ENCODE measurements at regions not wholly inside any gene's neighbourhood (a gene's known extent, or its start where the extent isn't known, plus 50 kb on each side); places are given as distances from the start of the nearest gene placed in this dataset.

- Histone ChIP-seq H3K4me3 (ENCODE audit: low read length in 3 of 3) (no peak overlapping the region), H3K36me3 (ENCODE audit: control insufficient read depth in 3 of 3, insufficient read depth in 3 of 3, low read length in 3 of 3) (peaks cover 0 to 9% (median 7%) of the 10 kb centered on the region in 3 donors), H3K9ac (ENCODE audit: low read depth in 1 of 3, low read length in 3 of 3) (no peak overlapping the region), H3K27me3 (ENCODE audit: control insufficient read depth in 3 of 3, insufficient read depth in 3 of 3, low read length in 3 of 3) (no peaks in the 10 kb centered on the region), H3K9me3 (ENCODE audit: control insufficient read depth in 3 of 3, low read length in 3 of 3) (no peaks in the 10 kb centered on the region), H3K27ac (ENCODE audit: low read depth, low read length) (no peak overlapping the region), H3K4me1 (ENCODE audit: control insufficient read depth in 3 of 3, insufficient read depth in 3 of 3, low read length in 3 of 3) (peaks cover 0 to 5% (median 0%) of the 10 kb centered on the region in 3 donors)
Measured at GRCh38 chr2:120985997-120986651, 250.5 kb downstream of the GLI2 start.

- no peaks in the 10 kb centered on the region for H3K9me3 ChIP-seq (ENCODE audit: control insufficient read depth in 3 of 3, low read length in 3 of 3)
- H3K27me3 ChIP-seq (ENCODE audit: control insufficient read depth in 3 of 3, insufficient read depth in 3 of 3, low read length in 3 of 3), result no peaks in the 10 kb centered on the region
- no peak overlapping the region for H3K9ac ChIP-seq (ENCODE audit: low read depth in 1 of 3, low read length in 3 of 3)
- H3K4me1 ChIP-seq (ENCODE audit: control insufficient read depth in 3 of 3, insufficient read depth in 3 of 3, low read length in 3 of 3), result peaks cover 0 to 5% (median 0%) of the 10 kb centered on the region in 3 donors
- H3K36me3 ChIP-seq (ENCODE audit: control insufficient read depth in 3 of 3, insufficient read depth in 3 of 3, low read length in 3 of 3), result peaks cover 0 to 9% (median 7%) of the 10 kb centered on the region in 3 donors
- no peak overlapping the region for H3K4me3 ChIP-seq (ENCODE audit: low read length in 3 of 3)
- H3K27ac ChIP-seq (ENCODE audit: low read depth, low read length), result no peak overlapping the region
Measured at GRCh38 chr2:120986898-120987650, 251.4 kb downstream of the GLI2 start.

- Histone ChIP-seq H3K4me3 (ENCODE audit: low read length in 3 of 3) (no peak overlapping the region), H3K9me3 (ENCODE audit: control insufficient read depth in 3 of 3, low read length in 3 of 3) (no peaks in the 10 kb centered on the region), H3K4me1 (ENCODE audit: control insufficient read depth in 3 of 3, insufficient read depth in 3 of 3, low read length in 3 of 3) (peaks cover 0 to 5% (median 0%) of the 10 kb centered on the region in 3 donors), H3K9ac (ENCODE audit: low read depth in 1 of 3, low read length in 3 of 3) (no peak overlapping the region), H3K36me3 (ENCODE audit: control insufficient read depth in 3 of 3, insufficient read depth in 3 of 3, low read length in 3 of 3) (peaks cover 0 to 9% (median 7%) of the 10 kb centered on the region in 3 donors), H3K27me3 (ENCODE audit: control insufficient read depth in 3 of 3, insufficient read depth in 3 of 3, low read length in 3 of 3) (no peaks in the 10 kb centered on the region), H3K27ac (ENCODE audit: low read depth, low read length) (no peak overlapping the region)
Measured at GRCh38 chr2:120988051-120988699, 252.5 kb downstream of the GLI2 start.

GRCh38 chr2:120988700-120989511 lies 253.2 kb downstream of the GLI2 start:
- Histone ChIP-seq H3K9ac (ENCODE audit: low read depth in 1 of 3, low read length in 3 of 3) (no peak overlapping the region), H3K27me3 (ENCODE audit: control insufficient read depth in 3 of 3, insufficient read depth in 3 of 3, low read length in 3 of 3) (no peaks in the 10 kb centered on the region), H3K4me1 (ENCODE audit: control insufficient read depth in 3 of 3, insufficient read depth in 3 of 3, low read length in 3 of 3) (peaks cover 0 to 5% (median 0%) of the 10 kb centered on the region in 3 donors), H3K4me3 (ENCODE audit: low read length in 3 of 3) (no peak overlapping the region), H3K27ac (ENCODE audit: low read depth, low read length) (no peak overlapping the region), H3K9me3 (ENCODE audit: control insufficient read depth in 3 of 3, low read length in 3 of 3) (no peaks in the 10 kb centered on the region), H3K36me3 (ENCODE audit: control insufficient read depth in 3 of 3, insufficient read depth in 3 of 3, low read length in 3 of 3) (peaks cover 0 to 9% (median 7%) of the 10 kb centered on the region in 3 donors)

- H3K36me3 ChIP-seq (ENCODE audit: control insufficient read depth in 3 of 3, insufficient read depth in 3 of 3, low read length in 3 of 3), result peaks cover 0 to 7% (median 7%) of the 10 kb centered on the region in 3 donors
Measured at GRCh38 chr2:120989512-120990441, 254.1 kb downstream of the GLI2 start.

GRCh38 chr2:120990451-120990871 lies 254.8 kb downstream of the GLI2 start:
- H3K9ac ChIP-seq (ENCODE audit: low read depth in 1 of 3, low read length in 3 of 3), result no peak overlapping the region
- no peaks in the 10 kb centered on the region for H3K4me1 ChIP-seq (ENCODE audit: control insufficient read depth in 3 of 3, insufficient read depth in 3 of 3, low read length in 3 of 3)
- no peak overlapping the region for H3K27ac ChIP-seq (ENCODE audit: low read depth, low read length)
- H3K9me3 ChIP-seq (ENCODE audit: control insufficient read depth in 3 of 3, low read length in 3 of 3), result no peaks in the 10 kb centered on the region
- peaks cover 0 to 7% (median 7%) of the 10 kb centered on the region in 3 donors for H3K36me3 ChIP-seq (ENCODE audit: control insufficient read depth in 3 of 3, insufficient read depth in 3 of 3, low read length in 3 of 3)
- no peak overlapping the region for H3K4me3 ChIP-seq (ENCODE audit: low read length in 3 of 3)
- no peaks in the 10 kb centered on the region for H3K27me3 ChIP-seq (ENCODE audit: control insufficient read depth in 3 of 3, insufficient read depth in 3 of 3, low read length in 3 of 3)

More at GRCh38 chr2:120989512-120990441, 254.1 kb downstream of the GLI2 start:
- Histone ChIP-seq H3K9ac (ENCODE audit: low read depth in 1 of 3, low read length in 3 of 3) (no peak overlapping the region), H3K27ac (ENCODE audit: low read depth, low read length) (no peak overlapping the region), H3K27me3 (ENCODE audit: control insufficient read depth in 3 of 3, insufficient read depth in 3 of 3, low read length in 3 of 3) (no peaks in the 10 kb centered on the region), H3K4me3 (ENCODE audit: low read length in 3 of 3) (no peak overlapping the region), H3K9me3 (ENCODE audit: control insufficient read depth in 3 of 3, low read length in 3 of 3) (no peaks in the 10 kb centered on the region), H3K4me1 (ENCODE audit: control insufficient read depth in 3 of 3, insufficient read depth in 3 of 3, low read length in 3 of 3) (no peaks in the 10 kb centered on the region)

- Histone ChIP-seq H3K36me3 (ENCODE audit: control insufficient read depth in 3 of 3, insufficient read depth in 3 of 3, low read length in 3 of 3) (peaks cover 0 to 7% (median 3%) of the 10 kb centered on the region in 3 donors), H3K9ac (ENCODE audit: low read depth in 1 of 3, low read length in 3 of 3) (no peak overlapping the region), H3K9me3 (ENCODE audit: control insufficient read depth in 3 of 3, low read length in 3 of 3) (no peaks in the 10 kb centered on the region), H3K27me3 (ENCODE audit: control insufficient read depth in 3 of 3, insufficient read depth in 3 of 3, low read length in 3 of 3) (no peaks in the 10 kb centered on the region), H3K27ac (ENCODE audit: low read depth, low read length) (no peak overlapping the region), H3K4me3 (ENCODE audit: low read length in 3 of 3) (no peak overlapping the region), H3K4me1 (ENCODE audit: control insufficient read depth in 3 of 3, insufficient read depth in 3 of 3, low read length in 3 of 3) (no peaks in the 10 kb centered on the region)
Measured at GRCh38 chr2:120991441-120991840, 255.8 kb downstream of the GLI2 start.

- H3K4me1 ChIP-seq (ENCODE audit: control insufficient read depth in 3 of 3, insufficient read depth in 3 of 3, low read length in 3 of 3), result no peaks in the 10 kb centered on the region
- no peaks in the 10 kb centered on the region for H3K9me3 ChIP-seq (ENCODE audit: control insufficient read depth in 3 of 3, low read length in 3 of 3)
- no peak overlapping the region for H3K27ac ChIP-seq (ENCODE audit: low read depth, low read length)
- no peaks in the 10 kb centered on the region for H3K36me3 ChIP-seq (ENCODE audit: control insufficient read depth in 3 of 3, insufficient read depth in 3 of 3, low read length in 3 of 3)
- no peak overlapping the region for H3K4me3 ChIP-seq (ENCODE audit: low read length in 3 of 3)
- no peaks in the 10 kb centered on the region for H3K27me3 ChIP-seq (ENCODE audit: control insufficient read depth in 3 of 3, insufficient read depth in 3 of 3, low read length in 3 of 3)
- H3K9ac ChIP-seq (ENCODE audit: low read depth in 1 of 3, low read length in 3 of 3), result no peak overlapping the region
Measured at GRCh38 chr2:120992791-120993555, 257.3 kb downstream of the GLI2 start.

Data from skeletal muscle tissue (tissue), 3 donors.